GM03348 (cell line): ENCODE measurements at regions not wholly inside any gene's neighbourhood (a gene's known extent, or its start where the extent isn't known, plus 50 kb on each side); places are given as distances from the start of the nearest gene placed in this dataset.
A peak's percentile ranks its signal among the peaks of the same experiment; 100 is the strongest.

Source experiments
- DNase-seq: peaks from one replicate; pipeline ENCODE4 v3.0.0; 2012; ENCODE audit warnings: low spot score

- DNase-seq, result no peak
Measured at GRCh38 chr2:217113491-217113890, 253.6 kb upstream of the TNP1 start.

- DNase-seq, result no peak
Measured at GRCh38 chr2:217110550-217110949, 250.7 kb upstream of the TNP1 start.

- no peak for DNase-seq
Measured at GRCh38 chr2:217108575-217109027, 248.7 kb upstream of the TNP1 start.

GRCh38 chr2:217108086-217108485 lies 248.2 kb upstream of the TNP1 start:
- DNase-seq, result no peak

GRCh38 chr2:217107480-217107879 lies 247.6 kb upstream of the TNP1 start:
- no peak for DNase-seq

- peak; percentile 11 for DNase-seq
Measured at GRCh38 chr2:217106650-217107014, 246.8 kb upstream of the TNP1 start.

GRCh38 chr2:217105733-217106649 lies 246.1 kb upstream of the TNP1 start:
- peak; percentile 71 for DNase-seq

GRCh38 chr2:217103752-217104545 lies 244.1 kb upstream of the TNP1 start:
- DNase-seq, result peak; percentile 48

GRCh38 chr2:217102956-217103355 lies 243.1 kb upstream of the TNP1 start:
- DNase-seq, result no peak

GRCh38 chr2:217101972-217102371 lies 242.1 kb upstream of the TNP1 start:
- DNase-seq, result no peak

- peak; percentile 28 for DNase-seq
Measured at GRCh38 chr2:217099561-217099960, 239.7 kb upstream of the TNP1 start.

GRCh38 chr2:217098435-217098834 lies 238.6 kb upstream of the TNP1 start:
- DNase-seq, result no peak

- DNase-seq, result no peak
Measured at GRCh38 chr2:217097346-217097745, 237.5 kb upstream of the TNP1 start.

- DNase-seq, result no peak
Measured at GRCh38 chr2:217096474-217097225, 236.8 kb upstream of the TNP1 start.

- DNase-seq, result no peak
Measured at GRCh38 chr2:217095511-217096205, 235.8 kb upstream of the TNP1 start.

- no peak for DNase-seq
Measured at GRCh38 chr2:217092710-217093379, 233.0 kb upstream of the TNP1 start.

GRCh38 chr2:217091531-217091930 lies 231.7 kb upstream of the TNP1 start:
- DNase-seq, result no peak

GRCh38 chr2:217090884-217091283 lies 231.0 kb upstream of the TNP1 start:
- no peak for DNase-seq

GRCh38 chr2:217090024-217090473 lies 230.2 kb upstream of the TNP1 start:
- DNase-seq, result peak; percentile 26

- no peak for DNase-seq
Measured at GRCh38 chr2:217086718-217087117, 226.9 kb upstream of the TNP1 start.

- peak; percentile 41 for DNase-seq
Measured at GRCh38 chr2:217086038-217086522, 226.2 kb upstream of the TNP1 start.
